ENCODE measurements at regions not wholly inside any gene's neighbourhood (a gene's known extent, or its start where the extent isn't known, plus 50 kb on each side); places are given as distances from the start of the nearest gene placed in this dataset.

DNA sequence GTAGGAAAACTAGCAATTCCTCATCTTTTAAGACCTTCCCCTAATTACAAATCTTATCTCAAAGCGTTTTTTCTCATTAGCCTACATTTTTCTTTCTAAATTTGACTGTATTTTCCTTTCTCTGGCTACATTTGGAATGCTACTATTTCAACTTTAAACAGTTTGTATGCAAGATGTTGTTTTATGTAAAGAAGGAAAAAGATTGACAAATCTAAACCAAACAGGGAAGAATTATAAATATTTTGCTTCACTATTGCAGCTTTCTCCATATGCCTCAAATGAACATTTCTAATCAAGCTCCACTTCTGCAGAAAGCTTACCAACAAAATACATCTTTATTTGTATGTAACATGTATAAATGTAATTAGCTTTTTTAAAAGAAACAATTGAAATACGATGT lies 156.2 kb downstream of the MZT1 start:
- intact Hi-C loops (cut with micrococcal nuclease; ENCODE audit: unreplicated experiment) = no loop called here
- TF ChIP-seq EZH2 (IDR thresholded peaks at IDR 0.05; ENCODE audit: borderline replicate concordance, low read depth, low read length, poor library complexity, severe bottlenecking) = no peak
- TF ChIP-seq, protein P1, sequence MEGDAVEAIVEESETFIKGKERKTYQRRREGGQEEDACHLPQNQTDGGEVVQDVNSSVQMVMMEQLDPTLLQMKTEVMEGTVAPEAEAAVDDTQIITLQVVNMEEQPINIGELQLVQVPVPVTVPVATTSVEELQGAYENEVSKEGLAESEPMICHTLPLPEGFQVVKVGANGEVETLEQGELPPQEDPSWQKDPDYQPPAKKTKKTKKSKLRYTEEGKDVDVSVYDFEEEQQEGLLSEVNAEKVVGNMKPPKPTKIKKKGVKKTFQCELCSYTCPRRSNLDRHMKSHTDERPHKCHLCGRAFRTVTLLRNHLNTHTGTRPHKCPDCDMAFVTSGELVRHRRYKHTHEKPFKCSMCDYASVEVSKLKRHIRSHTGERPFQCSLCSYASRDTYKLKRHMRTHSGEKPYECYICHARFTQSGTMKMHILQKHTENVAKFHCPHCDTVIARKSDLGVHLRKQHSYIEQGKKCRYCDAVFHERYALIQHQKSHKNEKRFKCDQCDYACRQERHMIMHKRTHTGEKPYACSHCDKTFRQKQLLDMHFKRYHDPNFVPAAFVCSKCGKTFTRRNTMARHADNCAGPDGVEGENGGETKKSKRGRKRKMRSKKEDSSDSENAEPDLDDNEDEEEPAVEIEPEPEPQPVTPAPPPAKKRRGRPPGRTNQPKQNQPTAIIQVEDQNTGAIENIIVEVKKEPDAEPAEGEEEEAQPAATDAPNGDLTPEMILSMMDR (conservative IDR thresholded peaks at IDR 0.05; ENCODE audit: low read depth, low read length) = no peak
- DNase-seq (ENCODE audit: low spot score) = no peak
- no peak overlapping the region for H3K27ac ChIP-seq (ENCODE audit: low read depth, low read length, poor library complexity, severe bottlenecking)
- no peak overlapping the region for H3K4me3 ChIP-seq (ENCODE audit: low read depth, low read length, poor library complexity, severe bottlenecking)
- H3K36me3 ChIP-seq (ENCODE audit: insufficient read depth, low read length, poor library complexity, severe bottlenecking) = no peaks in the 10 kb centered on the region
- H3K27me3 ChIP-seq (replicated peaks; ENCODE audit: insufficient read depth, low read depth, low read length, poor library complexity) = peaks cover 24% of the 10 kb centered on the region
- CTCF ChIA-PET = no interaction called here
- POLR2A ChIA-PET (ENCODE audit: low non-redundant PET) = no interaction called here
- H3K4me1 ChIP-seq (ENCODE audit: insufficient read depth, low read length, poor library complexity, severe bottlenecking) = no peaks in the 10 kb centered on the region
- BruUV-seq (replicated peaks) = no TSS peak
- H3K9me3 ChIP-seq (ENCODE audit: low read depth, low read length, poor library complexity, severe bottlenecking) = no peaks in the 10 kb centered on the region

DNA sequence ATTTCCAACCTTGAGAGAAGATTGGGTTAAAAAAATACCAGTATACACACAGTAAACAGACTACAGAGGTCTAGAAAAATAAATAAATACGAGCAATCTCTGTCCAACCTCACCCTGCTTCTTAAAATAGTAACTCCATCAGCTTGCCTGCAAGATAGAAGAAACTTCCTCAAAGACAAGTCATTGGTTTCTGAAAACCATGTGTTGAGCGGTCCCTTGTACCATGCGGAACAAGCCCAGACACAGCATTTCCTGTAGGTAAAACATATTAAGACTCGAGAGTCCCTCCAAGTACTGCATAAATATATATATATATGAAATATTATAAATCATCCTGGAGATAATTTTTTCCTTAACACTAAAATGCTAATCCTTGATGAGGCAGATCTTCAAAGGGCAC lies 157.4 kb downstream of the MZT1 start:
- CTCF ChIA-PET = no interaction called here
- no peaks in the 10 kb centered on the region for H3K9me3 ChIP-seq (ENCODE audit: low read depth, low read length, poor library complexity, severe bottlenecking)
- no peak overlapping the region for H3K4me3 ChIP-seq (ENCODE audit: low read depth, low read length, poor library complexity, severe bottlenecking)
- POLR2A ChIA-PET (ENCODE audit: low non-redundant PET) = no interaction called here
- DNase-seq (ENCODE audit: low spot score) = no peak
- no TSS peak for BruUV-seq (replicated peaks)
- H3K27me3 ChIP-seq (replicated peaks; ENCODE audit: insufficient read depth, low read depth, low read length, poor library complexity) = peaks cover 24% of the 10 kb centered on the region
- H3K27ac ChIP-seq (ENCODE audit: low read depth, low read length, poor library complexity, severe bottlenecking) = no peak overlapping the region
- no peaks in the 10 kb centered on the region for H3K36me3 ChIP-seq (ENCODE audit: insufficient read depth, low read length, poor library complexity, severe bottlenecking)
- intact Hi-C loops (cut with micrococcal nuclease; ENCODE audit: unreplicated experiment) = no loop called here
- no peaks in the 10 kb centered on the region for H3K4me1 ChIP-seq (ENCODE audit: insufficient read depth, low read length, poor library complexity, severe bottlenecking)
- TF ChIP-seq EZH2 (IDR thresholded peaks at IDR 0.05; ENCODE audit: borderline replicate concordance, low read depth, low read length, poor library complexity, severe bottlenecking) = no peak
- TF ChIP-seq, protein P1 (conservative IDR thresholded peaks at IDR 0.05; ENCODE audit: low read depth, low read length) = no peak

DNA sequence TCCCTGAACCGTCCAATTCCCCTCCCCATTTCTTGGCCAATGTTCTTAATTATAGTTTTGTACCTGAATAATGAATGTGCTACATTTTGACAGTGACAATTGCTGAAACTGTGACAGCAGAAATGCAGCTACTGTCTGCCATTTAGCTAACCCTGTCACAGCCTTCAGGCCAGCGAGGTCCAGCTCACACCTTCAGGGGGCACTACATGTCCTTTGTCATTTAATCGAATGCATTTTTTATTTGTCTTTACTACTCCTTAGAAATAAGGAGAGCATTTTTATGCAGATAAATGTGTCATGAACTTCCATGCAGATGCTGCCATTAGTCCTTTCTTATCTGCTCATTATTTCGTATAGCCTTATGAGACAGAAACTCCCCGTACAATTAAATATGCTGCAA lies 159.9 kb downstream of the MZT1 start:
- H3K36me3 ChIP-seq (ENCODE audit: insufficient read depth, low read length, poor library complexity, severe bottlenecking) = no peaks in the 10 kb centered on the region
- CTCF ChIA-PET = no interaction called here
- TF ChIP-seq EZH2 (IDR thresholded peaks at IDR 0.05; ENCODE audit: borderline replicate concordance, low read depth, low read length, poor library complexity, severe bottlenecking) = no peak
- TF ChIP-seq, protein P1 (conservative IDR thresholded peaks at IDR 0.05; ENCODE audit: low read depth, low read length) = no peak
- DNase-seq (ENCODE audit: low spot score) = no peak
- H3K27me3 ChIP-seq (replicated peaks; ENCODE audit: insufficient read depth, low read depth, low read length, poor library complexity) = peaks cover 24% of the 10 kb centered on the region
- POLR2A ChIA-PET (ENCODE audit: low non-redundant PET) = no interaction called here
- H3K4me3 ChIP-seq (ENCODE audit: low read depth, low read length, poor library complexity, severe bottlenecking) = no peak overlapping the region
- BruUV-seq (replicated peaks) = no TSS peak
- H3K9me3 ChIP-seq (ENCODE audit: low read depth, low read length, poor library complexity, severe bottlenecking) = no peaks in the 10 kb centered on the region
- intact Hi-C loops (cut with micrococcal nuclease; ENCODE audit: unreplicated experiment) = loop anchor here (10.0 kb wide), 1 partner anchor 1243 kb away; no protein-coding TSS in a partner anchor
- no peaks in the 10 kb centered on the region for H3K4me1 ChIP-seq (ENCODE audit: insufficient read depth, low read length, poor library complexity, severe bottlenecking)
- H3K27ac ChIP-seq (ENCODE audit: low read depth, low read length, poor library complexity, severe bottlenecking) = no peak overlapping the region
